Mesothelial cell of epicardium (in vitro differentiated cells): ENCODE measurements at regions not wholly inside any gene's neighbourhood (a gene's known extent, or its start where the extent isn't known, plus 50 kb on each side); places are given as distances from the start of the nearest gene placed in this dataset.
"Not testable (repeated sequence)": the region's sequence is repeated elsewhere in the genome, so short reads cannot be mapped to it uniquely, and the experiment has no call there.

ENCODE experiments used
- DNase-seq, 2 experiments: peaks; one replicate each; pipeline ENCODE4 v3.0.0; 2021; ENCODE audit warnings: low spot score in 2 of 2; ENCODE audit not compliant: unreplicated experiment in 2 of 2
- H3K27ac Mint-ChIP-seq: 2 replicates; pipeline ENCODE4 v1.8.0; 2021; ENCODE audit warnings: mixed read lengths
- H3K27me3 Mint-ChIP-seq: 2 replicates; pipeline ENCODE4 v1.8.0; 2021; ENCODE audit warnings: low read depth, mixed read lengths
- H3K36me3 Mint-ChIP-seq: 2 replicates; pipeline ENCODE4 v1.8.0; 2021; ENCODE audit warnings: mixed read lengths
- H3K4me1 Mint-ChIP-seq: 2 replicates; pipeline ENCODE4 v1.8.0; 2021; ENCODE audit warnings: mixed read lengths
- H3K4me3 Mint-ChIP-seq: 2 replicates; pipeline ENCODE4 v1.8.0; 2021; ENCODE audit warnings: mild to moderate bottlenecking, moderate library complexity, mixed read lengths
- H3K9me3 Mint-ChIP-seq: 2 replicates; pipeline ENCODE4 v1.8.0; 2021; ENCODE audit warnings: mixed read lengths
- CTCF ChIP-seq: fragments of 200-600 bp; sonication (generic); IDR thresholded peaks from one replicate; pipeline ENCODE4 v1.5.0; 2021; ENCODE audit warnings: antibody characterized with exemption; ENCODE audit not compliant: unreplicated experiment

- not testable (repeated sequence) for H3K4me1 Mint-ChIP-seq, H3K9me3 Mint-ChIP-seq, H3K4me3 Mint-ChIP-seq, H3K36me3 Mint-ChIP-seq, H3K27me3 Mint-ChIP-seq, H3K27ac Mint-ChIP-seq, DNase-seq
Observed at GRCh38 chr3:75446948-75447347, 217.2 kb upstream of the FRG2C start.

- not testable (repeated sequence) for H3K9me3 Mint-ChIP-seq, H3K36me3 Mint-ChIP-seq, H3K4me3 Mint-ChIP-seq, H3K27ac Mint-ChIP-seq, DNase-seq, H3K4me1 Mint-ChIP-seq, H3K27me3 Mint-ChIP-seq
Observed at GRCh38 chr3:75453328-75453727, 210.8 kb upstream of the FRG2C start.

GRCh38 chr3:75453839-75454238 is 210.3 kb upstream of the FRG2C start:
- not testable (repeated sequence) for DNase-seq, H3K4me1 Mint-ChIP-seq, H3K27ac Mint-ChIP-seq, H3K27me3 Mint-ChIP-seq, H3K4me3 Mint-ChIP-seq, H3K36me3 Mint-ChIP-seq, H3K9me3 Mint-ChIP-seq

GRCh38 chr3:75474530-75474929 is 189.6 kb upstream of the FRG2C start:
- H3K4me1 Mint-ChIP-seq, DNase-seq, H3K27me3 Mint-ChIP-seq, H3K27ac Mint-ChIP-seq, H3K36me3 Mint-ChIP-seq, H3K4me3 Mint-ChIP-seq: not testable (repeated sequence)
- H3K9me3 Mint-ChIP-seq = peaks cover 30% of the 10 kb centered on the region

GRCh38 chr3:75496600-75496999 is 167.5 kb upstream of the FRG2C start:
- not testable (repeated sequence) for H3K27ac Mint-ChIP-seq, H3K36me3 Mint-ChIP-seq, H3K27me3 Mint-ChIP-seq, H3K4me3 Mint-ChIP-seq, H3K9me3 Mint-ChIP-seq, DNase-seq, H3K4me1 Mint-ChIP-seq

- not testable (repeated sequence) for H3K27me3 Mint-ChIP-seq, DNase-seq, H3K4me3 Mint-ChIP-seq, H3K36me3 Mint-ChIP-seq, H3K9me3 Mint-ChIP-seq, H3K27ac Mint-ChIP-seq
- H3K4me1 Mint-ChIP-seq = peaks cover 20% of the 10 kb centered on the region
Observed at GRCh38 chr3:75500357-75500756, 163.8 kb upstream of the FRG2C start.

- H3K27me3 Mint-ChIP-seq, DNase-seq, H3K27ac Mint-ChIP-seq, H3K36me3 Mint-ChIP-seq, H3K9me3 Mint-ChIP-seq: not testable (repeated sequence)
- Mint-ChIP-seq H3K4me1 (peaks cover 23% of the 10 kb centered on the region), H3K4me3 (peak overlapping the region; percentile 31)
Observed at GRCh38 chr3:75502171-75502570, 162.0 kb upstream of the FRG2C start.

GRCh38 chr3:75502769-75503756 is 161.1 kb upstream of the FRG2C start:
- DNase-seq, H3K27me3 Mint-ChIP-seq, H3K36me3 Mint-ChIP-seq, H3K9me3 Mint-ChIP-seq, H3K27ac Mint-ChIP-seq: not testable (repeated sequence)
- H3K4me1 Mint-ChIP-seq = peaks cover 23% of the 10 kb centered on the region
- H3K4me3 Mint-ChIP-seq = peak overlapping the region; percentile 31

- no peak for TF ChIP-seq CTCF
Observed at GRCh38 chr3:75506603-75507002, 157.5 kb upstream of the FRG2C start.

GRCh38 chr3:75507956-75508355 is 156.2 kb upstream of the FRG2C start:
- not testable (repeated sequence) for H3K36me3 Mint-ChIP-seq, DNase-seq, H3K4me3 Mint-ChIP-seq, H3K27ac Mint-ChIP-seq, H3K27me3 Mint-ChIP-seq, H3K4me1 Mint-ChIP-seq
- peaks cover 23% of the 10 kb centered on the region for H3K9me3 Mint-ChIP-seq

More at GRCh38 chr3:75506603-75507002, 157.5 kb upstream of the FRG2C start:
- no peak for DNase-seq
- H3K4me1 Mint-ChIP-seq = peaks cover 17% of the 10 kb centered on the region
- H3K27ac Mint-ChIP-seq = no peak overlapping the region
- peaks cover 3% of the 10 kb centered on the region for H3K36me3 Mint-ChIP-seq
- no peaks in the 10 kb centered on the region for H3K27me3 Mint-ChIP-seq
- H3K9me3 Mint-ChIP-seq = peaks cover 15% of the 10 kb centered on the region
- no peak overlapping the region for H3K4me3 Mint-ChIP-seq

GRCh38 chr3:75527657-75528056 is 136.5 kb upstream of the FRG2C start:
- not testable (repeated sequence) for DNase-seq, H3K4me3 Mint-ChIP-seq, H3K36me3 Mint-ChIP-seq, H3K27ac Mint-ChIP-seq, H3K27me3 Mint-ChIP-seq, H3K4me1 Mint-ChIP-seq
- peaks cover 64% of the 10 kb centered on the region for H3K9me3 Mint-ChIP-seq
